ENCODE measurements at regions not wholly inside any gene's neighbourhood (a gene's known extent, or its start where the extent isn't known, plus 50 kb on each side); places are given as distances from the start of the nearest gene placed in this dataset.

- Histone ChIP-seq H3K9ac (ENCODE audit: low read length) (no peak overlapping the region), H3K9me3 (ENCODE audit: low read length) (no peaks in the 10 kb centered on the region), H3K4me1 (ENCODE audit: insufficient read depth, low read length) (peaks cover 17% of the 10 kb centered on the region), H3K9me2 (replicated peaks; ENCODE audit: low read length) (no peaks in the 10 kb centered on the region), H3K79me2 (ENCODE audit: low read length) (no peaks in the 10 kb centered on the region), H4K20me1 (ENCODE audit: low read length) (no peaks in the 10 kb centered on the region), H3K27me3 (ENCODE audit: low read length) (no peaks in the 10 kb centered on the region), H3F3A (ENCODE audit: low read length, unreplicated experiment) (no peaks in the 10 kb centered on the region), H3K4me3 (ENCODE audit: low read length) (no peak overlapping the region), H3K4me2 (ENCODE audit: low read length) (no peak overlapping the region), H3K27ac (ENCODE audit: low read length) (no peak overlapping the region), H2AFZ (ENCODE audit: low read length) (no peak overlapping the region), H3K36me3 (ENCODE audit: low read depth, low read length) (no peaks in the 10 kb centered on the region)
- ATAC-seq = no peak
- TF ChIP-seq EZH2phosphoT487 (IDR thresholded peaks at IDR 0.05; ENCODE audit: borderline replicate concordance, low read length) = no peak
- no peak for TF ChIP-seq CTCF (conservative IDR thresholded peaks at IDR 0.05; ENCODE audit: low read depth, low read length)
- TF ChIP-seq EZH2 (IDR thresholded peaks at IDR 0.05; ENCODE audit: low read length, unreplicated experiment) = no peak
- ChIA-PET POLR2A (ENCODE audit: unreplicated experiment) (no interaction called here), CTCF (no interaction called here)
- BruUV-seq (replicated peaks) = no TSS peak
- no peak for DNase-seq
- intact Hi-C loops (cut with micrococcal nuclease) = no loop called here
Measured at GRCh38 chr5:176161431-176161830, 76.8 kb upstream of the SIMC1 start.

GRCh38 chr5:176162198-176162597 lies 76.0 kb upstream of the SIMC1 start:
- Histone ChIP-seq H3K27ac (ENCODE audit: low read length) (no peak overlapping the region), H3K4me3 (ENCODE audit: low read length) (no peak overlapping the region), H3K9me2 (replicated peaks; ENCODE audit: low read length) (no peaks in the 10 kb centered on the region), H3K27me3 (ENCODE audit: low read length) (no peaks in the 10 kb centered on the region), H3F3A (ENCODE audit: low read length, unreplicated experiment) (no peaks in the 10 kb centered on the region), H4K20me1 (ENCODE audit: low read length) (no peaks in the 10 kb centered on the region), H3K4me1 (ENCODE audit: insufficient read depth, low read length) (peaks cover 23% of the 10 kb centered on the region), H3K9me3 (ENCODE audit: low read length) (no peaks in the 10 kb centered on the region), H2AFZ (ENCODE audit: low read length) (no peak overlapping the region), H3K79me2 (ENCODE audit: low read length) (no peaks in the 10 kb centered on the region), H3K36me3 (ENCODE audit: low read depth, low read length) (no peaks in the 10 kb centered on the region), H3K9ac (ENCODE audit: low read length) (no peak overlapping the region), H3K4me2 (ENCODE audit: low read length) (no peak overlapping the region)
- intact Hi-C loops (cut with micrococcal nuclease) = no loop called here
- TF ChIP-seq EZH2phosphoT487 (IDR thresholded peaks at IDR 0.05; ENCODE audit: borderline replicate concordance, low read length) (no peak), EZH2 (IDR thresholded peaks at IDR 0.05; ENCODE audit: low read length, unreplicated experiment) (no peak), CTCF (conservative IDR thresholded peaks at IDR 0.05; ENCODE audit: low read depth, low read length) (no peak)
- ChIA-PET POLR2A (ENCODE audit: unreplicated experiment) (no interaction called here), CTCF (no interaction called here)
- no peak for ATAC-seq
- no TSS peak for BruUV-seq (replicated peaks)
- DNase-seq = no peak

- CTCF ChIA-PET = no interaction called here
- intact Hi-C loops (cut with micrococcal nuclease) = no loop called here
- no peaks in the 10 kb centered on the region for H3K79me2 ChIP-seq (ENCODE audit: low read length)
Measured at GRCh38 chr5:176162888-176163287, 75.3 kb upstream of the SIMC1 start.

More at GRCh38 chr5:176162888-176163287, 75.3 kb upstream of the SIMC1 start:
- Histone ChIP-seq H3F3A (ENCODE audit: low read length, unreplicated experiment) (no peaks in the 10 kb centered on the region), H3K9me3 (ENCODE audit: low read length) (no peaks in the 10 kb centered on the region), H4K20me1 (ENCODE audit: low read length) (no peaks in the 10 kb centered on the region), H3K4me3 (ENCODE audit: low read length) (no peak overlapping the region), H3K36me3 (ENCODE audit: low read depth, low read length) (no peaks in the 10 kb centered on the region), H3K27me3 (ENCODE audit: low read length) (no peaks in the 10 kb centered on the region), H3K4me2 (ENCODE audit: low read length) (no peak overlapping the region), H2AFZ (ENCODE audit: low read length) (no peak overlapping the region), H3K4me1 (ENCODE audit: insufficient read depth, low read length) (peaks cover 18% of the 10 kb centered on the region), H3K9ac (ENCODE audit: low read length) (no peak overlapping the region), H3K9me2 (replicated peaks; ENCODE audit: low read length) (no peaks in the 10 kb centered on the region), H3K27ac (ENCODE audit: low read length) (no peak overlapping the region)
- ATAC-seq = no peak
- no TSS peak for BruUV-seq (replicated peaks)
- DNase-seq = no peak
- POLR2A ChIA-PET (ENCODE audit: unreplicated experiment) = interaction anchor here (0.5 kb wide), 1 partner anchor 352 kb away, joined by 4 read pairs; no protein-coding TSS in a partner anchor
- no peak for TF ChIP-seq CTCF (conservative IDR thresholded peaks at IDR 0.05; ENCODE audit: low read depth, low read length)
- no peak for TF ChIP-seq EZH2phosphoT487 (IDR thresholded peaks at IDR 0.05; ENCODE audit: borderline replicate concordance, low read length)
- TF ChIP-seq EZH2 (IDR thresholded peaks at IDR 0.05; ENCODE audit: low read length, unreplicated experiment) = no peak

Measured in PC-3 (cell line).